ENCODE measurements at regions not wholly inside any gene's neighbourhood (a gene's known extent, or its start where the extent isn't known, plus 50 kb on each side); places are given as distances from the start of the nearest gene placed in this dataset.

DNA sequence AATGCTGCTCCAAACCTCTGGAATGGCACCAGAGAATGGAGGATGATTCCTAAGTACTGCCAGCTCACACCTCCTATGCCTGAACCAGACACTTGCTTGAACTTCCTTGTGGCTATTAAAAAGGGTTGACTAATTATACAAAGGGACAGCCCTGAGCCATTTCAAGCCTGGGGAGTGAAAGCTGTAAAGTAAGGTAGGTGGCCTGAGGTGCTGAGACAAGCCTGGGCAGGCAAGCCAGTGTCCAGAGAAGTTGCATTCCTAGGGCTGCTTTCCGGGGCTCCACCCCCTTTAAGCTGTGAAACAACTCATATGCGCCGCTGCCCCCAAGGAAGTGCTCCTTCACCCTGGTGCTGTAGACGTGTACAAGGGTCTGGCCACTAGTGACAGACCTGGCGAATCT, 79.9 kb upstream of the SLC1A3 start:
- TF ChIP-seq POLR2AphosphoS5 (IDR thresholded peaks at IDR 0.05) (no peak), POLR2A (IDR thresholded peaks at IDR 0.05) (no peak)

Data from stomach (tissue), 4 donors.